ENCODE measurements at regions not wholly inside any gene's neighbourhood (a gene's known extent, or its start where the extent isn't known, plus 50 kb on each side); places are given as distances from the start of the nearest gene placed in this dataset.
"Not testable (repeated sequence)": the region's sequence is repeated elsewhere in the genome, so short reads cannot be mapped to it uniquely, and the experiment has no call there.

- DNase-seq = no peak
Measured at GRCh38 chr5:25568989-25569625, 924.3 kb upstream of the CDH10 start.

DNA sequence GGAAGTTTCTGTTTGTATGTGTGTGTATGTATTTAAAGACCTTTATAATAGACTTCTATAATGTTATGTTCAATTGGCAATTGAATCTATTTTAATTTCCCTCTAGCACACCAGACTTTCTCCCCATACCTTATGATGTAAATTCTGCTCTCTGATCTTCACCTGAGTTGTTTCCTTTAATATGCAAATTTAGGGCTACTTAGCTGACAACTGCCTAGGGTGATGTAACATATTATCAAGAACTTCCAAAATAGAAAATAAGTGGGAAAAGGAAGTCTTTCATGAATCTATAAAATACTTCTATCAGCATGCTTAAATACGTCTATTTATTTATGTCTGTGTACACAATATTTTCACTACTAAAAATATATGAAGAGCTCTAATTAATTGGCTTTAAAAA lies 923.5 kb upstream of the CDH10 start:
- DNase-seq = no peak

DNA sequence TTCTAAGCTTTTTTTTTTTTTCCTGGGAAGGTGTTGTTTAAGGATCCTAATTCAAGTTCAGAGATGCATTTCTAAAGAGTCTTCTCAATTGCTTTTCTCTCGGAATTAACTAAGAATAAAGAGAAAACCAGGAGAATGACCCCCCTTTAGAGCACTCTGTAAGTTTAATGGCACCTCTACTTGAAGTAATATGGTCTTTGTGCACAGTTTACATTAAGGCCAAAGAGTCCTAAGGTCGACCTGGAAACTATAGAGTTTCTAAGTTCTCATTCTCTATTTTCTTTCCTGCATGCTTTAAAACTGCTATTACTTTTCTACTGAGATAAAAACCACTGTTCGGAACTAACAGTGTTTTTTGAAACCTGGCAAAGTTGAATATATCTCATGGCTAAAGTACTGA lies 923.1 kb upstream of the CDH10 start:
- DNase-seq = no peak

GRCh38 chr5:25562656-25563055 lies 917.9 kb upstream of the CDH10 start:
- DNase-seq = no peak

DNA sequence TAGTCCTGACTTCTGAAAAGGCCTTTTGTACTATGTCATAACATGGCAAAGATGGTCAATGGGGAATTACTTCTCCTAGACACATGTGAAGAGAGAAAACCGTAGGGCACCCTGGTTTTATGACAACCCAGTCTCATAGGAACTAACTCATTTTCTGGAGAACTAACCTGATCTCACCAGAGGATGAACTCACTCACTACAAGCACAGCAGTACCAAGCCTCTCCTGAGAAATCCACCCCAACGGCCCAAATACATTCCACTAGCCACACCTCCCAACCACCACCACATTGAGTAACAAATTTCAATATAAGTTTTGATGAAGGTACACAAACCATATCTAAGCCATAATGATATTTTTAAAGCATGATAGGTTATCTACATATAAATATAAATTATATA lies 909.3 kb upstream of the CDH10 start:
- DNase-seq = no peak

GRCh38 chr5:25552871-25553481 lies 908.2 kb upstream of the CDH10 start:
- no peak for DNase-seq

DNA sequence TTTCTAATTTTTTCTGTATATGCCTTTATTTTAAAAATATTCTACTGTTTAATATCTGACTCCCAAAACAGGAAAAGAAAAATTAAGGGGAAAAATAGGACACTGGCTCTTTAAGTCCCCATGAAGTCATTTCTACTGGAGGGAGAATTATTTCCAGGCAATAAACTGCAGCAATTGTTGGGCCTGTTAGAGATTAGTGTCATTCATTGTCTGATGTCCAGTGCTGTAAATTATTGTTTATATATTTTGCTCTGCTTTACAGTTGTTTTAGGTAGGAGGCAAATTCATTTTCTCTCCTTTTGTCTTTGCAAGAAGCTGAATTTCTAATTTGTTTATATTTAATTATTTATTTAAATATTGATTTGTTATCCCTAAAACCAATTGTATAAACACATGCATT lies 906.0 kb upstream of the CDH10 start:
- DNase-seq = no peak

- peak; percentile 39 for DNase-seq
Measured at GRCh38 chr5:25544652-25545249, 900.0 kb upstream of the CDH10 start.

DNA sequence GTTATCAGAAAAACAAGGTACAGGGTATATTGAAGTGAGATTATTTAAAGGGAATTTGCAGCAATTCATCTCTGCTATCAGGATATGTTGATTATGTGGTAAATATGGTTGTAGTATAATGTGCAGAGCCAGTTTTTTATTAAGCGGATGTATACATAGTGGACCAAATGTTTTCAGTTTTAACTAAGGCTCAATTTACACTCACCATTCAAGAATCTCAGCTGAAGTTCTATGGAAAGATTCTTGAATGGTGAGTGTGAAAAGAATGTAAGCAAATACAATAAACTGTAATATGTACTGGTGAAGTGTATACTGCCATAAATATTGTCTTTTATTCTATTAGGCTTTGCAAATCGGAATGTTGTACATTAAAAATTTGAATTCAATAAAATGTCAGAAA lies 895.9 kb upstream of the CDH10 start:
- DNase-seq = no peak

DNA sequence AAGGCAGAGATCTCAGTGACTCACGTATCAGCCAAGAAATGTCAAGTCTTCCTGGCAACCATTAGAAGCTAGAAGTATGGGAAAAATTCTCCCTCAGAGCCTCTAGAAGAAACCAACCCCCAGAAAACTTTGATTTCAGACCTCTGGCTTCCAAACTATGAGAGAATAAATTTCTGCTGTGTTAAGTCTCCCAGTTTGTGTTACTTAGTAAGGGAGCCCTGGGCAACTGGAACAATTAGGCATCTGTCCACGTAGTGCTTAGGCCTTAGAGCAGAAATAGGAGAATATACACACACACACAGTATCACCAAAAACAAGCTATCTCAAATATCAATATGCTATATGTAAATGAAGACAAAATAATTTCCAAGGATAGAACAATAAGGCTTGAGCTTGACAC lies 894.8 kb upstream of the CDH10 start:
- DNase-seq = no peak

DNA sequence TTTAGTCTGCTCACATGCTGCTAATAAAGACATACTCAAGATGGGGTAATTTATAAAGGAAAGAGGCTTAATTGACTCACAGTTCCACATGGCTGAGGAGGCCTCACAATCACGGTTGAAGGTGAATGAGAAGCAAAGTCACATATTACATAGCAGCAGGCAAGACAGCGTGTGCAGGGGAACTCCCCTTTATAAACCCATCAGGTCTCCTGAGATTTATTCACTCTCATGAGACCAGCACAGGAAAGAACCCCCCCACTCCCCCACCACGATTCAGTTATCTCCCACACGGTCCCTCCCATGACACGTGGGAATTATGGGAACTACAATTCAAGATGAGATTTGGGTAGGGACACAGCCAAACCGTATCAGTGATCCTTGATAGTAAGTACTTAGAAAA lies 891.7 kb upstream of the CDH10 start:
- DNase-seq = not testable (repeated sequence)

DNA sequence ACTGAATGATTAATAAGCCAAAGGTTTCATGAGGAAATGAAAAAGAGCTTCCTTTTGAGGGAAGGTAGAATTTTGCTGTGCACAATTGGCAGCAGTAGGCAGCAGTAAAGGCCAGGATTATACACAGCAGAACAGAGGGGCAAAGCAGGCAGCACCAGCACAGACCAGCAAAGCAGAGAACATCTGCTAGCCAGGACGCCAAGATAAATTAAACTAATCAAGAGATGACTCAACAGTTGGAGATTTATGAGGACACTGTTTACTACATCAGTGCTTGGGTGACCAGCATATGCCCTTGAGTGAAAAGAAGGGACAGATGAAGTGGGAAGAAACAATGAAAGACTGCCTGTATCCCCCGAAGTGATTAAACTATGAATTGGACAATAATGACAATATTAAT lies 871.4 kb upstream of the CDH10 start:
- no peak for DNase-seq

GRCh38 chr5:25515525-25515924 lies 870.7 kb upstream of the CDH10 start:
- DNase-seq = no peak

- not testable (repeated sequence) for DNase-seq
Measured at GRCh38 chr5:25510692-25511091, 865.9 kb upstream of the CDH10 start.

DNA sequence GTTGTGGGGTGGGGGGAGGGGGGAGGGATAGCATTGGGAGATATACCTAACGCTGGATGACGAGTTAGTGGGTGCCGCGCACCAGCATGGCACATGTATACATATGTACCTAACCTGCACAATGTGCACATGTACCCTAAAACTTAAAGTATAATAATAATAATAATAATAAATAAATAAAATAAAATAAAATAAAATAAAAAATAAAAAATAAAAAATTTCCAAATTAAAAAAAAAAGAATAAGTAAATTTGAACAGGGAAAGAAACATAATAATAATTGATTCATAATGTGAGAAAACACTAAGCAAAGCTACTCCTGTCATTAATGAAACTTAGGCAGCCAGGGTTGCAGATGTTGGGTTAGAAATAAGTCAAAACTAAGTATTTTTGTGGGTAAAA lies 863.2 kb upstream of the CDH10 start:
- not testable (repeated sequence) for DNase-seq

- DNase-seq = no peak
Measured at GRCh38 chr5:25500635-25501034, 855.9 kb upstream of the CDH10 start.

DNA sequence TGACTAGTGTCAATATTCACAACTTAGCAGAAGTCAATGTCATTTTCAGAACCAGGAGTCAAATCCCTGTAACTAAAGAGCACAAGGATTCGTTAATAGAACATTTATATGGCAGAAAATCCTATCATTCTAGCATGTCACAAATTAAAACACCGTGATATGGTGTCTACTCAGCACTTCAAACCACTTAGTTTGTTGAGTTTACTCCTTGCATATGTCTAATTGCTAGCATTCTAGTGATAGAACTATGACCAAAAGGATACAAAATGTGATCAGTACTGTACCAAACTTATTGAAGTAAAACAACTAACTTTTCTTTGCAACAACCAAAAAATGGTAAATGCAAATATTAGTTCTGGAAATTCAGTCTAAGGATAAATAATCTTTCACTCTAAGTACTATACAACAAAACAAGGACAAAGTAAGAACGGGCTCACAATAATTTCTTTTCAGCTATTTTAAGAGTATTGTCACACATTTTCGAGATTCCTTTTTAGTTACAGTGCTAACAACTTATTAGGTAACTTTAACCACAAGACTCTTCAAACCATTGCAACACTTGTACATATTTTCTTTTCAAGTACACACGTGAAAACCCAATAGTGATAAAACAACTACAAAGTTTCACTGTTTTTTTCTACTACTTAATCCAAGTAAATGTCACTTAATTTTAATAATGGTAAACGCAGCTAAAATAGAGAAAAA lies 845.2 kb upstream of the CDH10 start:
- no peak for DNase-seq

GRCh38 chr5:25488119-25488518 lies 843.3 kb upstream of the CDH10 start:
- DNase-seq = peak; percentile 15

- DNase-seq = no peak
Measured at GRCh38 chr5:25484391-25484790, 839.6 kb upstream of the CDH10 start.

DNA sequence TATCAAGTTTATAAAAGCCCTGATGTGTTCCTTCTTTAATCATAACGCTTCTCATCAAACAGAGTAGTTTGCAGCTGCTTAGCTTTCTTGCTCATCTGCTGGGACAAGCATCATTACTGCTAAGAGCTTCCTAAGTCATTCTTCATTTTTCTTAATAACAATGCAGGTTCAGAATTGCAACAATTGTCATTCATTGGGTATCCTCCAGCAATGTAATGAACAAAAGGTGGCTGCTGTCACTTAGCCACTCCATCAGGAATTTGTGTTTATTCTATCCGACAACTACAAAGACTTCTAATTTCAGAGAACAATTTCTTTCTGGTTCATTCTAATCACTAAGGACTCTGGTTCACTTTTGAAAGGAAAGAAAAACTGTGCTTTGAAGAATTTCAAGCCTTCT lies 836.7 kb upstream of the CDH10 start:
- no peak for DNase-seq

GRCh38 chr5:25459082-25459481 lies 814.3 kb upstream of the CDH10 start:
- DNase-seq = no peak

GRCh38 chr5:25458628-25459027 lies 813.9 kb upstream of the CDH10 start:
- DNase-seq = no peak

- DNase-seq = no peak
Measured at GRCh38 chr5:25453500-25453899, 808.7 kb upstream of the CDH10 start.

GRCh38 chr5:25451294-25451693 lies 806.5 kb upstream of the CDH10 start:
- DNase-seq = no peak
